ENCODE measurements at regions not wholly inside any gene's neighbourhood (a gene's known extent, or its start where the extent isn't known, plus 50 kb on each side); places are given as distances from the start of the nearest gene placed in this dataset.

- Histone ChIP-seq H3K4me3 (no peak overlapping the region), H3K27me3 (no peaks in the 10 kb centered on the region), H3K36me3 (no peaks in the 10 kb centered on the region), H3K9me3 (peaks cover 0 to 5% (median 2%) of the 10 kb centered on the region in 4 donors), H3K27ac (replicated peaks in 1 of 4) (no peak overlapping the region), H3K4me1 (peaks cover 13 to 31% (median 29%) of the 10 kb centered on the region in 4 donors)
- 77% methylated on average over 4 of the region's 4 CpGs for WGBS
- no peak for DNase-seq (ENCODE audit: extremely low spot score)
- intact Hi-C loops (cut with DNase I): no loop called here
- TF ChIP-seq CTCF (IDR thresholded peaks at IDR 0.05) (no peak), EP300 (IDR thresholded peaks at IDR 0.05) (no peak), POLR2AphosphoS5 (IDR thresholded peaks at IDR 0.05) (no peak)
Measured at GRCh38 chr3:150218236-150218635, 189.9 kb upstream of the TSC22D2 start.

DNA sequence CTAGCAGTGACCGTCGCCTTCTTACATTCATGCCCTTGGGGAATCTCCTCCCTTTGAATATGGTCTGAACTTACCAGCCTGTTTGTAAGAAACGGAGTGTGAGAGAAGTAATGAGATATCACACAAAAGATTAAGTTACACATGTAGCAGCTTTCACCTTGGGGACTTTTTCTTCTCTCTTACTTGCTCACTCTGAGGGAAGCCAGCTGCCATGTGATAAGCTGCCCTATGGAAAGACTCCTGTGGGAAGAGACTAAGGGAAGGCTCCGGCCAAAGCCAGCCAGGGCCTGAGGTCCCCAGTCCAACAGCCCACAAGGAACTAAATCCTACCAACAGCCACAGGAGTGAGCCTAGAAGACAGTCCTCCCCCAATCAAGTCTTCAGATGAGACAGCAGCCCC, 190.4 kb upstream of the TSC22D2 start:
- Histone ChIP-seq H3K27me3 (no peaks in the 10 kb centered on the region), H3K4me3 (no peak overlapping the region), H3K4me1 (peaks cover 13 to 31% (median 29%) of the 10 kb centered on the region in 4 donors), H3K27ac (replicated peaks in 1 of 4) (no peak overlapping the region), H3K36me3 (no peaks in the 10 kb centered on the region), H3K9me3 (peaks cover 0 to 5% (median 2%) of the 10 kb centered on the region in 4 donors)
- DNase-seq (ENCODE audit: extremely low spot score): peak; percentile 79
- no peak for TF ChIP-seq EP300 (IDR thresholded peaks at IDR 0.05)
- no peak for TF ChIP-seq POLR2AphosphoS5 (IDR thresholded peaks at IDR 0.05)
- no peak for TF ChIP-seq POLR2A (IDR thresholded peaks at IDR 0.05; ENCODE audit: low read depth)
- TF ChIP-seq CTCF (IDR thresholded peaks at IDR 0.05): no peak
- intact Hi-C loops (cut with DNase I): no loop called here
- WGBS: 98% methylated on average over 4 of the region's 4 CpGs

- WGBS: 90% methylated on average over 9 of the region's 9 CpGs
- peak overlapping the region in 3 of 4 donors; percentile 48 to 70 (median 66) for H3K27ac ChIP-seq (replicated peaks in 1 of 4)
- TF ChIP-seq POLR2AphosphoS5 (IDR thresholded peaks at IDR 0.05) (no peak), EP300 (IDR thresholded peaks at IDR 0.05) (no peak), POLR2A (IDR thresholded peaks at IDR 0.05; ENCODE audit: low read depth) (no peak), CTCF (IDR thresholded peaks at IDR 0.05) (no peak)
- H3K36me3 ChIP-seq: no peaks in the 10 kb centered on the region
- peaks cover 13 to 31% (median 29%) of the 10 kb centered on the region in 4 donors for H3K4me1 ChIP-seq
- H3K27me3 ChIP-seq: no peaks in the 10 kb centered on the region
- peak; percentile 90 for DNase-seq (ENCODE audit: extremely low spot score)
- H3K9me3 ChIP-seq: peaks cover 0 to 5% (median 2%) of the 10 kb centered on the region in 4 donors
- no peak overlapping the region for H3K4me3 ChIP-seq
- intact Hi-C loops (cut with DNase I): no loop called here
Measured at GRCh38 chr3:150216866-150217600, 191.1 kb upstream of the TSC22D2 start.

GRCh38 chr3:150216041-150216811, 191.9 kb upstream of the TSC22D2 start:
- whole genome bisulfite sequencing: 39% methylated on average over 6 of the region's 6 CpGs
- peak; percentile 86 for DNase-seq (ENCODE audit: extremely low spot score)
- Histone ChIP-seq H3K4me1 (peaks cover 13 to 27% (median 24%) of the 10 kb centered on the region in 4 donors), H3K27me3 (no peaks in the 10 kb centered on the region), H3K4me3 (peak overlapping the region in 1 of 4 donors; percentile 12), H3K9me3 (peaks cover 0 to 5% (median 2%) of the 10 kb centered on the region in 4 donors), H3K36me3 (no peaks in the 10 kb centered on the region), H3K27ac (replicated peaks in 1 of 4) (peak overlapping the region; percentile 43 to 70 (median 57))
- intact Hi-C loops (cut with DNase I): no loop called here
- no peak for TF ChIP-seq EP300 (IDR thresholded peaks at IDR 0.05)
- TF ChIP-seq POLR2AphosphoS5 (IDR thresholded peaks at IDR 0.05): no peak
- no peak for TF ChIP-seq CTCF (IDR thresholded peaks at IDR 0.05)
- TF ChIP-seq POLR2A (IDR thresholded peaks at IDR 0.05; ENCODE audit: low read depth): no peak
